CD4-positive, alpha-beta T cell (primary cell): ENCODE measurements at regions not wholly inside any gene's neighbourhood (a gene's known extent, or its start where the extent isn't known, plus 50 kb on each side); places are given as distances from the start of the nearest gene placed in this dataset.

Experiments used
- ATAC-seq: fragments of 200-7000 bp; cut with Tn5 transposase; one replicate; pipeline ENCODE4 v1.10.0; 2022; ENCODE audit warnings: mild to moderate bottlenecking; ENCODE audit not compliant: poor library complexity
- CTCF ChIA-PET: fragments of 350-600 bp; sonication (Branson Sonifier 250); formaldehyde crosslinking; loops from one replicate; lab custom pipeline; 2021; ENCODE audit warnings: antibody characterized with exemption, inconsistent platforms; lab: Charles Lee
- POLR2A ChIA-PET: fragments of 350-600 bp; sonication (Branson Sonifier 250); formaldehyde crosslinking; loops from one replicate; lab custom pipeline; 2021; ENCODE audit warnings: antibody characterized with exemption, inconsistent platforms; lab: Charles Lee
- DNase-seq, 14 experiments: peaks; one replicate each; pipeline ENCODE4 v3.0.0-alpha.2; 2013 to 2020; ENCODE audit warnings: mixed read lengths in 2 of 14
- H3K27ac ChIP-seq, 2 donors: one replicate each; pipeline versions ENCODE4 v1.5.1 to v1.7.0; 2013; ENCODE audit warnings: low read length in 2 of 2, low read depth in 1 of 2, mild to moderate bottlenecking in 1 of 2
- H3K27me3 ChIP-seq, 2 experiments: 1 replicate in 1 of 2; 2 replicates in 1 of 2; pipeline versions ENCODE4 v1.6.1 to v1.7.0; 2013; ENCODE audit warnings: low read length in 2 of 2, control low read depth in 1 of 2, mild to moderate bottlenecking in 1 of 2, moderate library complexity in 1 of 2; ENCODE audit not compliant: insufficient read depth in 2 of 2, control insufficient read depth in 1 of 2
- H3K36me3 ChIP-seq: one replicate; pipeline ENCODE4 v1.6.1; 2013; ENCODE audit warnings: low read length, control low read depth; ENCODE audit not compliant: insufficient read depth
- H3K4me1 ChIP-seq: one replicate; pipeline ENCODE4 v1.6.1; 2013; ENCODE audit warnings: low read length, control low read depth; ENCODE audit not compliant: insufficient read depth
- H3K4me3 ChIP-seq: one replicate; pipeline ENCODE4 v1.5.1; 2013; ENCODE audit warnings: mild to moderate bottlenecking, low read length, moderate library complexity
- H3K9me3 ChIP-seq, 2 experiments: 1 replicate in 1 of 2; 2 replicates in 1 of 2; pipeline versions ENCODE4 v1.6.1 to v1.7.0; 2013; ENCODE audit warnings: low read length in 2 of 2, mild to moderate bottlenecking in 2 of 2, control low read depth in 1 of 2, moderate library complexity in 1 of 2; ENCODE audit not compliant: control insufficient read depth in 1 of 2, insufficient read depth in 1 of 2
- H3K27ac Mint-ChIP-seq: one replicate; pipeline ENCODE4 v1.8.0; 2020; ENCODE audit warnings: mixed read lengths
- H3K27me3 Mint-ChIP-seq: one replicate; pipeline ENCODE4 v1.8.0; 2021; ENCODE audit warnings: mixed read lengths
- H3K36me3 Mint-ChIP-seq: one replicate; pipeline ENCODE4 v1.8.0; 2021; ENCODE audit warnings: low read depth, mixed read lengths
- H3K4me1 Mint-ChIP-seq: one replicate; pipeline ENCODE4 v1.8.0; 2021; ENCODE audit warnings: low read depth, mixed read lengths
- H3K4me3 Mint-ChIP-seq: one replicate; pipeline ENCODE4 v1.8.0; 2020; ENCODE audit warnings: mild to moderate bottlenecking, mixed read lengths
- H3K9me3 Mint-ChIP-seq: one replicate; pipeline ENCODE4 v1.8.0; 2020; ENCODE audit warnings: mixed read lengths
- intact Hi-C, 2 experiments: fragments of 100-400 bp; cut with DNase I in 1 of 2; cut with micrococcal nuclease in 1 of 2; formaldehyde crosslinking; loops; one replicate each; pipeline versions ENCODE4 v1.15.1 to v1.9.0; 2023 to 2025; cut with DNase I, micrococcal nuclease
- TF ChIP-seq, protein P1 (sequence below): fragments of 200-600 bp; IDR thresholded peaks from one replicate; pipeline ENCODE4 v1.8.0; 2022; ENCODE audit warnings: antibody characterized with exemption, mild to moderate bottlenecking

- no peaks in the 10 kb centered on the region for H3K27me3 ChIP-seq
These were observed 305.7 kb downstream of the BAMBI start for GRCh38 chr10:28982974-28983373.

GRCh38 chr10:28983799-28984198, 305.1 kb upstream of the LYZL1 start:
- Histone ChIP-seq H3K4me1 (no peaks in the 10 kb centered on the region), H3K36me3 (no peaks in the 10 kb centered on the region), H3K27ac (no peak overlapping the region), H3K9me3 (no peaks in the 10 kb centered on the region), H3K27me3 (no peaks in the 10 kb centered on the region), H3K4me3 (no peak overlapping the region)
- no peaks in the 10 kb centered on the region for H3K36me3 Mint-ChIP-seq
- H3K27me3 Mint-ChIP-seq, result peaks cover 5% of the 10 kb centered on the region
- H3K4me3 Mint-ChIP-seq, result no peak overlapping the region
- POLR2A ChIA-PET, result no interaction called here
- ATAC-seq, result no peak
- TF ChIP-seq, protein P1, sequence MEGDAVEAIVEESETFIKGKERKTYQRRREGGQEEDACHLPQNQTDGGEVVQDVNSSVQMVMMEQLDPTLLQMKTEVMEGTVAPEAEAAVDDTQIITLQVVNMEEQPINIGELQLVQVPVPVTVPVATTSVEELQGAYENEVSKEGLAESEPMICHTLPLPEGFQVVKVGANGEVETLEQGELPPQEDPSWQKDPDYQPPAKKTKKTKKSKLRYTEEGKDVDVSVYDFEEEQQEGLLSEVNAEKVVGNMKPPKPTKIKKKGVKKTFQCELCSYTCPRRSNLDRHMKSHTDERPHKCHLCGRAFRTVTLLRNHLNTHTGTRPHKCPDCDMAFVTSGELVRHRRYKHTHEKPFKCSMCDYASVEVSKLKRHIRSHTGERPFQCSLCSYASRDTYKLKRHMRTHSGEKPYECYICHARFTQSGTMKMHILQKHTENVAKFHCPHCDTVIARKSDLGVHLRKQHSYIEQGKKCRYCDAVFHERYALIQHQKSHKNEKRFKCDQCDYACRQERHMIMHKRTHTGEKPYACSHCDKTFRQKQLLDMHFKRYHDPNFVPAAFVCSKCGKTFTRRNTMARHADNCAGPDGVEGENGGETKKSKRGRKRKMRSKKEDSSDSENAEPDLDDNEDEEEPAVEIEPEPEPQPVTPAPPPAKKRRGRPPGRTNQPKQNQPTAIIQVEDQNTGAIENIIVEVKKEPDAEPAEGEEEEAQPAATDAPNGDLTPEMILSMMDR, result no peak
- no peak for DNase-seq
- H3K27ac Mint-ChIP-seq, result no peak overlapping the region
- CTCF ChIA-PET, result no interaction called here
- H3K4me1 Mint-ChIP-seq, result no peaks in the 10 kb centered on the region
- intact Hi-C loops, result no loop called here
- no peaks in the 10 kb centered on the region for H3K9me3 Mint-ChIP-seq

More at GRCh38 chr10:28982974-28983373, 305.7 kb downstream of the BAMBI start:
- H3K4me3 Mint-ChIP-seq, result no peak overlapping the region
- no peak for DNase-seq
- TF ChIP-seq, protein P1, result no peak
- no peaks in the 10 kb centered on the region for H3K36me3 Mint-ChIP-seq
- Histone ChIP-seq H3K36me3 (no peaks in the 10 kb centered on the region), H3K4me3 (no peak overlapping the region), H3K27ac (no peak overlapping the region), H3K9me3 (no peaks in the 10 kb centered on the region), H3K4me1 (no peaks in the 10 kb centered on the region)
- ChIA-PET POLR2A (no interaction called here), CTCF (no interaction called here)
- no peak for ATAC-seq
- no peaks in the 10 kb centered on the region for H3K9me3 Mint-ChIP-seq
- H3K27me3 Mint-ChIP-seq, result peaks cover 5% of the 10 kb centered on the region
- H3K27ac Mint-ChIP-seq, result no peak overlapping the region
- intact Hi-C loops, result no loop called here
- H3K4me1 Mint-ChIP-seq, result no peaks in the 10 kb centered on the region

DNA sequence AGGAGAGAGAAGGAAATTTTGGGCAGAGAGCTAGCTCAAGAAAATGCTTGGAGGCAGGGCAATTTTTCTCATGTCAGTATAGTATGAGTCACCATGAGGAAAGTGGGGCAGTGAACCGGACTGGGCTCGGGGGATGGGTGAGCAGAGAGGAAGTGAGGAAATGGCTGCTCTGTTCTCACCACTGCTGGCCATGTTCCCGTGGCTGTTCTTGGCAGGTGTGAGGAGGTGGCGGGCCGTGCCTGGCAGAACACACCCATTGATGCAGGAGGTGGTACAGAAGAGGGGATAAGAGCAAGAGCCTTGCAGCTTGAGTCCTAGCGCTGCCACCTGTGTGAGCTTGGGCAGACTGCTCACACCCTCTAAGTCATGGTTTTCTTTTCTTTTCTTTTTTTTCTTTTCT, 304.4 kb upstream of the LYZL1 start:
- Mint-ChIP-seq H3K27ac (no peak overlapping the region), H3K4me3 (no peak overlapping the region), H3K9me3 (no peaks in the 10 kb centered on the region), H3K36me3 (no peaks in the 10 kb centered on the region), H3K27me3 (peaks cover 9% of the 10 kb centered on the region), H3K4me1 (no peaks in the 10 kb centered on the region)
- Histone ChIP-seq H3K27me3 (no peaks in the 10 kb centered on the region), H3K9me3 (no peaks in the 10 kb centered on the region), H3K4me3 (no peak overlapping the region), H3K27ac (no peak overlapping the region), H3K36me3 (no peaks in the 10 kb centered on the region), H3K4me1 (no peaks in the 10 kb centered on the region)
- ChIA-PET CTCF (no interaction called here), POLR2A (no interaction called here)
- ATAC-seq (no peak), DNase-seq (peak in 2 of 14 experiments; percentile 24 to 43)
- TF ChIP-seq, protein P1, result no peak
- intact Hi-C loops, result no loop called here
